HG02885 (cell line): ENCODE measurements at regions not wholly inside any gene's neighbourhood (a gene's known extent, or its start where the extent isn't known, plus 50 kb on each side); places are given as distances from the start of the nearest gene placed in this dataset.

Experiments
- ATAC-seq: cut with Tn5 transposase; IDR thresholded peaks from one replicate; pipeline ENCODE4 v1.9.1; 2021; ENCODE audit warnings: mild to moderate bottlenecking; ENCODE audit not compliant: unreplicated experiment, poor library complexity

DNA sequence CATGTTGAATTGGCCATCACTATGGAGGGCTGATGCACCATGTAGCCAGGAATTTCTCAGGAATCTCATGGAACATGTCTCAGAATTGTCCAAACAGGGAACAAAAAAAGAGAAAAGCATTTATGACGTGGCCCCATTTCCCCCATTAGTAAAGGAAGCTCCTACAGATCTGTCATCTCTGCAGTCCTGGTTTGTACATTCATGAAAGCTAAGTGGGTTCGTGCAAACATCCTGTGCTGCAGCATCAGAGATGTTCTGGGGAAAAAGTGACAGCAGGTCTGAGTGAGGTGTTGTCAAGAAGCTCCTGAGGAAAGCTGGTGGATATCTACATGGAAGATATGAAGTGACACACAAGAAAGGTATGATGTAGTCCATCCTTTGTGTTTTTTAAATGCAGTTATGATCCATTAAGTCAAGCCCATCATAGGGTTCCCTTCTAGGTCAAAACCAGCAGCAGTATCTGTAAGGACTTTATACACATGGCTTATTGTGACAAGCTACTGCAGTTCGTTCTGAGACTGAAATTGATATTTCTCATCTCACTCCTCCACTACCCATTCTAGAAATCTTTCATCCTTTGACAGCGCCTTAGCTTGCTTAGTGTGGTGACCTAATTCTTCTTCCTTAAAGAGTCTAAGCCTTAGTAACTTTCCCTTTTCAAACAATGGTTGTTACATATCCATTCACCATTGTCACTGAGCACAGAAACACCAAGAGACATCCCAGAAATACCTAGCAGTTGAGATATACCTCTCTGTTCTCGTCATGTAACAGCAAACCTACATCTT lies 200.0 kb upstream of the TCF21 start:
- ATAC-seq, result no peak

- ATAC-seq, result no peak
Measured at GRCh38 chr6:133689863-133690262, 199.1 kb upstream of the TCF21 start.

- ATAC-seq, result no peak
Measured at GRCh38 chr6:133693565-133693964, 195.3 kb upstream of the TCF21 start.

DNA sequence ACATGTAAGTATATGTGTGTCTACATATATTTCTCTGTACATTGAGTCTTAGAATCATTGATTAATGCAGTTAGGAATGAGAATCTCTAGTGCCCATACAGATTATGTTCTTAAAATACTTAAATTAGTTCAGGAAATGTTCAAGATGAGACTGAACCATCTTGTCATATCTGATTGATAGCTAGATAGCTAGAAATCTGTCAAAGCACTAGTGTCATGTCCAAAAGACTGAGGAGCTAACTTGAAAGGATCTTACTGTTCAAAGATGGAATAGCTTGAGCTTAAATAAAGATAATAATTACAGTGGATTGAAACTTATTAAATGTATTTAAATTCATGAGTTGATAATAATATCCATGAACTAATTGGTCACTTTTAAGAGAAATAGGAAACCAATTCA lies 191.7 kb upstream of the TCF21 start:
- no peak for ATAC-seq

DNA sequence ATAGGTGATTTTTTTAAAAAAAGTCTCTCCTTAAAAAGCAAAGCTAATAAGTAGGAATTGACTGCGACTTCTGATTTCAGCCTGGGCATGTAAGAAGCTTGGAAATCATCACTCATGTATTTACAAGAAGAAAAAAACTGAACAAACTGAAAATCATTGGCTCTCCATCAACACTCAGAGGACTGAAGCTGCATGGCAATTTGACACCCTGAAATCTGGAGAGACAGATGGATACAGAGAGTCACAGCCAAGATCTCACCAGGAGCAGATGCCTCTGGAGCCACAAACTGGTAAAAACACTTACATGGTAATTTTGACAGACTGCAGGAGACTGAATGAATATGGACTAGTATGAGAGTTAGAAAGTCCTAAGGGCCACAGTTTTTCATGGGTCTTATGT lies 191.2 kb upstream of the TCF21 start:
- ATAC-seq, result no peak

DNA sequence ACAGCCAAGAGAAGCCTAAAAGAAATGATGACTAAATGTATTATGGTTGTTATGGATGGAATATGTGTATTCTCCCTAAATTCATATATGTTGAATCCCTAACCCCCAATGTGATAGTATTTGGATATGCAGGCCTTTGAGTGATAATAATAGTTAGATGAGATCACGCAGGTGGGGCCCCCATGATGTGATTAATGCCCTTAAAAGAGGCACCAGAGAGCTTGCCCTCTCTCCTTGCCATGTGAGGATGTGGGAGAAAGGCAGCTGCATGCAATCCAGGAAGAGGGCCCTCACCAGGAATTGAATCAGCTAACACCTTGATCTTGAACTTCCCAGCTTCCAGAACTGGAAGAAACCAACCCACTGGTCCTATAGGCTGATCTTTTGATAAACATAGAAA lies 190.6 kb upstream of the TCF21 start:
- no peak for ATAC-seq

DNA sequence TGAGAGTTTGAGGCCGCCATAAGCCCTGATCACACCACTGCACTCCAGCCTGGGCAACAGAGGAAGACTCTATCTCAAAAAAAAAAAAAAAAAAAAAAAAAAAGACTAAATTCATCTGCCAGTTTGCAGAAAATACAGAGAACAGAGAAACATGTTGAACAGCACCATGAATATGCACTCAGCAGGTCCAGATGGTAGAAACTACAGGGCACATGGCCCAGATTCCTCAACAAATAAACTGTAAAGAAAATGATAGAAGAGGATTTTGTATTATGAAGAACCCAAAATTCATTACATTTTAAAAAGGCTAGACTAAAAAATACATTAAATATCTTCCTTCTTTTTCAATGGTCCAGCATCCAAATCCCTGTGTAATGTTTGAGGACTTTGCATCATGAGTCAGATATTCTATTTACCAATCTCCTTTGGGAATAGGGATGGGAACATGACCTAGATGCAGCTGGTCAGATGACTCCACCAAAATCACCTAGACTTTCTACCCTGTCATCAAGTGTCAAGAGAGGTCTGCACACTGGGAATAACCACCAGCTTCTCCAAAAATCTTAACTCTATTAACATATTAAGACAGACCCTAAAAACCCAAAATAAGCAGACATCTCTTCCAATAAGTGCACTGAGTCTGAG lies 189.1 kb upstream of the TCF21 start:
- no peak for ATAC-seq

- no peak for ATAC-seq
Measured at GRCh38 chr6:133701633-133702331, 187.1 kb upstream of the TCF21 start.

GRCh38 chr6:133704371-133704770 lies 184.5 kb upstream of the TCF21 start:
- ATAC-seq, result no peak

- no peak for ATAC-seq
Measured at GRCh38 chr6:133705066-133705465, 183.8 kb upstream of the TCF21 start.

DNA sequence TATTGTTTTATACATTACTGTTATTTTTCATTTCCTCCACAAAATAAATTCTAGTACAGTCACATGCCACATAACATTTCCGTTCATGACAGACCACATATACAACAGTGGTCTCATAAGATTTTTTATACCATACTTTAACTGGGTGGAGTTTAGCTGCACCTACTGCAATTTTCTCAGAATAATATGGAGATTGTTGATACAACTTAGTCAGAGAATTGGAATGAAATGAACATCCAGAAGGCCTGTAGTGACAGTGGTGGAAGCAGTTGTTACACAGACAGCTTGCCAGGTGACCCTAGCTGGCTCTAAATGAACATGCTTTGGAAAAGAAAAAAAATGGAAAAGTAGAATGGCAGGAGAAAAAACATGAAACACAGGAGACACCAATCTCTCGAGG lies 183.2 kb upstream of the TCF21 start:
- ATAC-seq, result no peak

- ATAC-seq, result no peak
Measured at GRCh38 chr6:133707456-133707855, 181.5 kb upstream of the TCF21 start.

- ATAC-seq, result no peak
Measured at GRCh38 chr6:133710826-133711225, 178.1 kb upstream of the TCF21 start.

DNA sequence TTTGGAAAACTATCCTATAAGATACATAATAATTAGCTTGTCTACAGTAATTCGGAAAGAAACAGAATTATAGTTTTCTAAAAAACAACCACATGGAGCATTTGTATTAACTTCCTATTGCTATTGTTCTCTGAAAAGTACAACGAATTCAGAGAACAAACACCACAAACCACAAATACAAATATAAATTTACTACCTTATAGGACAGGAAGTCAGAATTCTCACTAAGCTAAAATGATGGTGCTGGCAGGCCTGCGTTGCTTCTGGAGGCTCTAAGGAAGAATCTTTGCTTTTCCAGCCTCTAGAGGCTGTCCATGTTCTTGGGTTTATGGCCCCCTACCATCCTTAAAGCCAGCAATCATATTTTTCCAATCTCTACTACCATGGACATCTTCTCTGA lies 173.6 kb upstream of the TCF21 start:
- no peak for ATAC-seq

GRCh38 chr6:133724726-133725125 lies 164.2 kb upstream of the TCF21 start:
- ATAC-seq, result no peak

GRCh38 chr6:133726188-133726587 lies 162.7 kb upstream of the TCF21 start:
- ATAC-seq, result no peak

DNA sequence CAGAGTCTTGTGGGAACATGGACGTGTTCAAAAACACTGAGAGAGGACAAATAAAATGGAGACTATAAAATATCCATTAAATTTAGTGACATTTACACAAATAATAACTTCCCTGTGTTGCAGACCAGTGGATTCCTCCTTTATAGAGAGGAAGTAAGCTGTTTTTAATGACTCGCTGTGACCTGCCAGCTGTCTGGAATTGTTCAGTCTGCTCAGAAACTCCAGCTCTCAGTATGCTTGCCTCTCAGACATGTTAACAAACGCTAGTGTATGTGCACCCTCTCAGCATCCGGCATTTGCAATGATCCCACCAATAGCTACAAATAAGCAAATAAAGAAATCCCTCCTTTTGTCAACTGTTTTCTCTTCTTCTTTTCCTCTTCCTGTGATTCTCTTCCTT lies 158.0 kb upstream of the TCF21 start:
- no peak for ATAC-seq

GRCh38 chr6:133740218-133740617 lies 148.7 kb upstream of the TCF21 start:
- no peak for ATAC-seq

GRCh38 chr6:133740816-133741215 lies 148.1 kb upstream of the TCF21 start:
- no peak for ATAC-seq

- no peak for ATAC-seq
Measured at GRCh38 chr6:133741375-133741861, 147.5 kb upstream of the TCF21 start.

- no peak for ATAC-seq
Measured at GRCh38 chr6:133743621-133744020, 145.3 kb upstream of the TCF21 start.
